ENCODE measurements at regions not wholly inside any gene's neighbourhood (a gene's known extent, or its start where the extent isn't known, plus 50 kb on each side); places are given as distances from the start of the nearest gene placed in this dataset.

DNA sequence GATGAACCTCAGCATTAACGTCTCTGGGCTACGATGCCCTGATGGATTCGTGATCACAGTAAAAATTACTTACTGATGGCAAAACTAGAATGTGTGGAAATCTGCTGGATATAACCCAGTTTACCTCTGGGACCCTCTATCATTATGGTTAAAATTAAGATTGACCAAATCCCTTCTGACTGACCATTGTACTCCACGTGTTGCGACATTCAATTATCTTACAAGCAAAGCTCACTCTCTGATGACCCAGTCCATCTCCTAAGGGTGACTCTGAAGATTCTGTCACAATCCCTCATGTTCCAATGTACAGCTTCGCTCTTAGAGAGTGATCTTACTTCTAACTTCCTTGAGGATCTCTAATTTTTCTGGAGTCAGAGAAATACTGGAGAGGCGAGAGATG lies 288.5 kb upstream of the RUNX1 start:
- H3K9me3 ChIP-seq (replicated peaks in 1 of 2; ENCODE audit: control insufficient read depth in 1 of 2, insufficient read depth in 1 of 2, low read length in 2 of 2): no peaks in the 10 kb centered on the region
- peaks cover 0 to 2% (median 0%) of the 10 kb centered on the region in 7 donors for H3K9me3 Mint-ChIP-seq
- TF ChIP-seq, protein P1, sequence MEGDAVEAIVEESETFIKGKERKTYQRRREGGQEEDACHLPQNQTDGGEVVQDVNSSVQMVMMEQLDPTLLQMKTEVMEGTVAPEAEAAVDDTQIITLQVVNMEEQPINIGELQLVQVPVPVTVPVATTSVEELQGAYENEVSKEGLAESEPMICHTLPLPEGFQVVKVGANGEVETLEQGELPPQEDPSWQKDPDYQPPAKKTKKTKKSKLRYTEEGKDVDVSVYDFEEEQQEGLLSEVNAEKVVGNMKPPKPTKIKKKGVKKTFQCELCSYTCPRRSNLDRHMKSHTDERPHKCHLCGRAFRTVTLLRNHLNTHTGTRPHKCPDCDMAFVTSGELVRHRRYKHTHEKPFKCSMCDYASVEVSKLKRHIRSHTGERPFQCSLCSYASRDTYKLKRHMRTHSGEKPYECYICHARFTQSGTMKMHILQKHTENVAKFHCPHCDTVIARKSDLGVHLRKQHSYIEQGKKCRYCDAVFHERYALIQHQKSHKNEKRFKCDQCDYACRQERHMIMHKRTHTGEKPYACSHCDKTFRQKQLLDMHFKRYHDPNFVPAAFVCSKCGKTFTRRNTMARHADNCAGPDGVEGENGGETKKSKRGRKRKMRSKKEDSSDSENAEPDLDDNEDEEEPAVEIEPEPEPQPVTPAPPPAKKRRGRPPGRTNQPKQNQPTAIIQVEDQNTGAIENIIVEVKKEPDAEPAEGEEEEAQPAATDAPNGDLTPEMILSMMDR (IDR thresholded peaks at IDR 0.05): no peak

DNA sequence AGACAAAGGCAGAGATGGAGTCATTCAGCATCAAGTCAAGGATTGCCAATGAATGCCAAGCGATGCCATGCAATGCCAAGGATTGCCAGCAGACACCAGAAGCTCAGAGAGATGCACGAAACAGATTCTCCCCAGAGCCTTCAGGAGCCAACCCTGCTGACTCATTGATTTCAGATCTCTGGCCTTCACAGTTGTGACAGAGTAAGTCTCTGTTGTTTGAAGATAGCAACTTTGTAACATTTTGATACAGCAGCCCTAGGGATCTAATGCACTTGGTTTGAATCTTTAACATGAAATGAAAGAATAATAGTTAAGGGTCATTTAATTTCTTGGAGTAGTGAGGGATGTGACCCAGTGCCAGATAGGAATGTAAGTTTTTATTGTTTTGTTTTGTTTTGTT lies 287.4 kb upstream of the RUNX1 start:
- H3K79me2 ChIP-seq (ENCODE audit: insufficient read depth, low read length): no peaks in the 10 kb centered on the region
- Mint-ChIP-seq H3K9me3 (peaks cover 0 to 2% (median 0%) of the 10 kb centered on the region in 7 donors), H3K27me3 (ENCODE audit: low read depth in 3 of 3) (peaks cover 2 to 6% (median 6%) of the 10 kb centered on the region in 3 donors), H3K27ac (no peak overlapping the region), H3K36me3 (no peaks in the 10 kb centered on the region), H3K4me1 (no peaks in the 10 kb centered on the region), H3K4me3 (no peak overlapping the region)
- H3K4me2 ChIP-seq (replicated peaks; ENCODE audit: extremely low read depth, low read length, poor library complexity, severe bottlenecking): no peak overlapping the region
- H4K20me1 ChIP-seq (ENCODE audit: insufficient read depth, low read length): no peaks in the 10 kb centered on the region
- no peaks in the 10 kb centered on the region for H3K4me1 ChIP-seq (ENCODE audit: control insufficient read depth in 1 of 2, insufficient read depth in 2 of 2, low read length in 2 of 2)
- H3K27ac ChIP-seq (ENCODE audit: low read depth in 1 of 2, low read length in 2 of 2): no peak overlapping the region
- no peak overlapping the region for H3K9ac ChIP-seq (ENCODE audit: insufficient read depth, low read length, poor library complexity, severe bottlenecking)
- H3K27me3 ChIP-seq (ENCODE audit: control insufficient read depth in 2 of 2, insufficient read depth in 2 of 2, low read length in 2 of 2): peaks cover under 1 to 3% of the 10 kb centered on the region in 2 donors
- TF ChIP-seq, protein P1 (IDR thresholded peaks at IDR 0.05): no peak
- DNase-seq: no peak
- intact Hi-C loops (cut with micrococcal nuclease): no loop called here
- H3K9me3 ChIP-seq (replicated peaks in 1 of 2; ENCODE audit: control insufficient read depth in 1 of 2, insufficient read depth in 1 of 2, low read length in 2 of 2): no peaks in the 10 kb centered on the region
- no peaks in the 10 kb centered on the region for H3K36me3 ChIP-seq (replicated peaks in 1 of 2; ENCODE audit: control insufficient read depth in 1 of 2, insufficient read depth in 2 of 2, low read length in 2 of 2)
- no peak overlapping the region for H2AFZ ChIP-seq (ENCODE audit: insufficient read depth, low read depth, low read length, poor library complexity, severe bottlenecking)
- WGBS (ENCODE audit: insufficient coverage): 100% methylated on average over 1 of the region's 2 CpGs
- no peak overlapping the region for H3K4me3 ChIP-seq (replicated peaks in 1 of 3; ENCODE audit: low read depth in 2 of 3, low read length in 3 of 3)

More for the DNA sequence above, 288.5 kb upstream of the RUNX1 start:
- Histone ChIP-seq H3K36me3 (replicated peaks in 1 of 2; ENCODE audit: control insufficient read depth in 1 of 2, insufficient read depth in 2 of 2, low read length in 2 of 2) (no peaks in the 10 kb centered on the region), H3K4me1 (ENCODE audit: control insufficient read depth in 1 of 2, insufficient read depth in 2 of 2, low read length in 2 of 2) (no peaks in the 10 kb centered on the region), H3K27ac (ENCODE audit: low read depth in 1 of 2, low read length in 2 of 2) (no peak overlapping the region), H3K27me3 (ENCODE audit: control insufficient read depth in 2 of 2, insufficient read depth in 2 of 2, low read length in 2 of 2) (peaks cover 2 to 3% of the 10 kb centered on the region in 2 donors), H3K4me2 (replicated peaks; ENCODE audit: extremely low read depth, low read length, poor library complexity, severe bottlenecking) (no peak overlapping the region), H3K9ac (ENCODE audit: insufficient read depth, low read length, poor library complexity, severe bottlenecking) (no peak overlapping the region), H4K20me1 (ENCODE audit: insufficient read depth, low read length) (no peaks in the 10 kb centered on the region), H3K4me3 (replicated peaks in 1 of 3; ENCODE audit: low read depth in 2 of 3, low read length in 3 of 3) (no peak overlapping the region), H3K79me2 (ENCODE audit: insufficient read depth, low read length) (no peaks in the 10 kb centered on the region), H2AFZ (ENCODE audit: insufficient read depth, low read depth, low read length, poor library complexity, severe bottlenecking) (no peak overlapping the region)
- intact Hi-C loops (cut with micrococcal nuclease): no loop called here
- peaks cover 4% of the 10 kb centered on the region for H3K4me1 Mint-ChIP-seq
- DNase-seq: no peak
- H3K27me3 Mint-ChIP-seq (ENCODE audit: low read depth in 3 of 3): peaks cover 4 to 6% (median 5%) of the 10 kb centered on the region in 3 donors
- no peak overlapping the region for H3K27ac Mint-ChIP-seq
- no peaks in the 10 kb centered on the region for H3K36me3 Mint-ChIP-seq
- no peak overlapping the region for H3K4me3 Mint-ChIP-seq
- WGBS (ENCODE audit: insufficient coverage): 100% methylated on average over 4 of the region's 7 CpGs

Data from CD14-positive monocyte (primary cell).